NT2/D1 (cell line): ENCODE measurements at regions not wholly inside any gene's neighbourhood (a gene's known extent, or its start where the extent isn't known, plus 50 kb on each side); places are given as distances from the start of the nearest gene placed in this dataset.
"Not testable (repeated sequence)": the region's sequence is repeated elsewhere in the genome, so short reads cannot be mapped to it uniquely, and the experiment has no call there.

ENCODE experiments used
- DNase-seq: peaks from one replicate; pipeline ENCODE4 v3.0.0-alpha.2; 2011; ENCODE audit warnings: low read depth, low spot score
- H3K27me3 ChIP-seq: 2 replicates; pipeline ENCODE4 v1.6.0; 2011; ENCODE audit warnings: mild to moderate bottlenecking; ENCODE audit not compliant: insufficient read length, insufficient read depth
- H3K36me3 ChIP-seq: 2 replicates; pipeline ENCODE4 v1.6.1; 2011; ENCODE audit warnings: mild to moderate bottlenecking, low read length, mixed read lengths; ENCODE audit not compliant: insufficient read depth, insufficient read length
- H3K4me1 ChIP-seq: 2 replicates; pipeline ENCODE4 v1.5.1; 2011; ENCODE audit not compliant: insufficient read depth, insufficient read length
- H3K4me3 ChIP-seq: 2 replicates; pipeline ENCODE4 v1.5.1; 2011; ENCODE audit warnings: low read depth; ENCODE audit not compliant: insufficient read length
- H3K9ac ChIP-seq: 2 replicates; pipeline ENCODE4 v1.6.0; 2011; ENCODE audit warnings: low read depth; ENCODE audit not compliant: insufficient read length
- H3K9me3 ChIP-seq: 2 replicates; pipeline ENCODE4 v1.5.1; 2011; ENCODE audit warnings: mild to moderate bottlenecking, low read length; ENCODE audit not compliant: insufficient read depth
- SUZ12 ChIP-seq: IDR thresholded peaks from 2 replicates; pipeline ENCODE4 v1.6.1; 2011; ENCODE audit not compliant: insufficient read length, insufficient read depth; ENCODE audit errors: extremely low read depth
- YY1 ChIP-seq: IDR thresholded peaks from 2 replicates; pipeline ENCODE4 v1.6.1; 2011; ENCODE audit not compliant: insufficient read length, insufficient read depth
- ZNF274 ChIP-seq: IDR thresholded peaks from 2 replicates; pipeline ENCODE4 v1.6.1; 2011; ENCODE audit warnings: mild to moderate bottlenecking, low read depth, low read length

DNA sequence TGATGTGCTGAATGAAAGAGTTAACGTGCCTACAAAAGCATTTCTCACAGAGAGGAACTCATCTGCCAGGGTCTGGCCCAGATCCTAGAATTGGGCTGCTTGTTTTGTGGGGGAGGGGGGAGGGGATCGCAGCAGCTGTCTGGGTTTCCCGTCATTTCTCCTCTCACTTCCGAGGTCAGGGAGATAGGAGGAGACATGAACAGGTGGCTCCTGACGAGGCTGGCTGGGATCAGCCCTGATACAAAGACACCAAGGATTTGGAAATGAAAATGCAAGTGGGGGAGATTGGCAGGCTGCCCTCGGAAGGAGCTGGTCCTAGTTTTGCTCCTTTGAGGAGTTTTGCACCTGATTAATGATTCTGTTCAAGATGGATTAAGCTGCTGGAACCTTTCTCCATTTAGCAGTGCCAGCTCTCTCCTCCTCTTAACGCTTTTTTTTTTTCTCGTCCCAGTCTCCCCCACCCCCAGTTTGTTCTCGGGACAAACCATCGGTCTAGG, 86.8 kb upstream of the KMT2C start:
- H3K27me3 ChIP-seq: no peaks in the 10 kb centered on the region
- DNase-seq: no peak
- H3K4me1 ChIP-seq: peaks cover 7% of the 10 kb centered on the region
- no peak overlapping the region for H3K4me3 ChIP-seq
- H3K36me3 ChIP-seq: no peaks in the 10 kb centered on the region
- peaks cover 12% of the 10 kb centered on the region for H3K9me3 ChIP-seq
- no peak overlapping the region for H3K9ac ChIP-seq
- TF ChIP-seq YY1: no peak
- no peak for TF ChIP-seq SUZ12
- TF ChIP-seq ZNF274: no peak

DNA sequence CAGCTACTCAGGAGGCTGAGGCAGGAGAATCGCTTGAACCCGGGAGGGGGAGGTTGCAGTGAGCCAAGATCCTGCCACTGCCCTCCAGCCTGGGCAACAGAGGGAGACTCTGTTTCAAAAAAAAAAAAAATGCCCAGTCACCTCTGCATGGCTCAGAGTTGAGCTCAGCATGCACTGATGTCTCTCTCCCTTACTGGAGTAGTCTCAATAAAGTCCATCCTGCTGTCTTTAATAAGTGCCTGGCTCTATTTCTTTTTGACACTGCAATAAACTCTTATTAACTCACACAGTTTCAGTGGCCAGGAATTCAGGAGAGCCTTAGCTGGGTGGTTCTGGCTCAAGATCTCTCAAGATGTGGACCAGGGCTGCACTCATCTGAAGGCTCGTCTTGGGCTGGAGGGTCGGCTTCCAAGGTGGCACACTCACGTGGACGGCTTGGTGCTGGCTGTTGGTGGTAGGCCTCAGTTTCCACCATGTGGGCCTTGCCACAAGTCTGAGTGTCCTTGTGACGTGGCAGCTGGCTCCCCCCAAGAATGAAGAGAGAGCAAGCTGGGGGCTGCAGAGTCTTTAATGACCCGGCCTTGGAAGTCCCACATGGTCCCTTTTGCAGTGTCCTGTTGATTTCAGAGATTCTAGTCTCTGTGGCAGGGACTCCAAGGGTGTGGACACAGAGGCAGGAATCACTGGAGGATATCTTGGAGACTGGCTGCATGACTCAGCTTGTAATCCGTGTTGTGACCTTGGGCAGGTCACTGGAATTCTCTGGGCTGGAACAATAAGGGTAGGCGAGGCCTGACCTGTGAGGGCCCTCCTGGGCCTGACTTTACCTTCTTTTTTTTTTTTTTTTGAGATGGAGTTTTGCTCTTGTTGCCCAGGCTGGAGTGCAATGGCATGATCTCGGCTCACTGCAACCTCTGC, 85.9 kb upstream of the KMT2C start:
- peaks cover 7% of the 10 kb centered on the region for H3K4me1 ChIP-seq
- no peak for DNase-seq
- no peak overlapping the region for H3K4me3 ChIP-seq
- H3K27me3 ChIP-seq: no peaks in the 10 kb centered on the region
- peaks cover 12% of the 10 kb centered on the region for H3K9me3 ChIP-seq
- H3K36me3 ChIP-seq: no peaks in the 10 kb centered on the region
- H3K9ac ChIP-seq: no peak overlapping the region
- TF ChIP-seq ZNF274 (no peak), SUZ12 (no peak), YY1 (no peak)

DNA sequence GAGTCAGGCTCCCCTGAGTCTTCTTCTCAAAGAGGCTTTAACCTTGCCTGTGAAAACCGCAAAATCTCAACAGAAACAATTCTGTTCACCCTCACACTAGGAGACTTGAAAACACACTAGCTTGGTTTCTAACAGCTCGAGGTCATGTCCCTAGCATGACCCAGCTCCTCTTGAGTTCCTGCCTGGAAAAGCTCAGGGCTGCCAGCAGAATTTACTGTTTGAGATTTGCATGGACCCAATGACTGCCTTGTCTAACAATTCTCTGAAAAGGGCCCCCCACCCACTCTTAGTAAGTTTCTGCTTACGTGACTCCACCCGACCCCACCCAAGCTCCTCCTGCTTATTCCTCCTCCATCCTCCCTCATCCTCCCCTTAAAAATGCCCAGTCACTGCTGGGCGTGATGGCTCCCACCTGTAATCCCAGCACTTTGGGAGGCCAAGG, 85.1 kb upstream of the KMT2C start:
- Histone ChIP-seq H3K4me1 (peaks cover 7% of the 10 kb centered on the region), H3K4me3 (no peak overlapping the region), H3K27me3 (no peaks in the 10 kb centered on the region), H3K36me3 (no peaks in the 10 kb centered on the region), H3K9me3 (peaks cover 12% of the 10 kb centered on the region), H3K9ac (no peak overlapping the region)
- no peak for TF ChIP-seq SUZ12
- TF ChIP-seq YY1: no peak
- no peak for TF ChIP-seq ZNF274
- DNase-seq: no peak

DNA sequence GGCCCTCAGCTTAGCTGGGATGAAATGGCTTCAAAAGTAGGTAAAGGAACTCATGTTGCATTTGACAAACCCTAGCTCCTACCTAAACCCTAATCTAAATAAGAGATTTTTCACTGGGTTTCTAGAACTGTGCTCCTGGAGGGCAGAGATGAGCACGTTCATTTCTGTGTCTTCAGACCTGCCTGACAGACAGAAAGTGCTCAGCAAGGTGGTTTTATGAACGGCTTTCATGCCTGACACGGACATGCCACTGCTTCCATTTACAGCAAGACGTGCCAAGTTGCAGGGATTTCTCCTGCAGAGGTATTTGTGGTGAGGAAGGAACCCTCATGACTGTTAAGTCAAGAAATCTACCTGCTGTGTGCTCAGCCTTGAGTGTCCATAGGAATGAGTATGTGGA, 83.5 kb upstream of the KMT2C start:
- no peak overlapping the region for H3K4me3 ChIP-seq
- H3K9me3 ChIP-seq: peaks cover 12% of the 10 kb centered on the region
- no peaks in the 10 kb centered on the region for H3K36me3 ChIP-seq
- TF ChIP-seq SUZ12 (no peak), ZNF274 (no peak), YY1 (no peak)
- no peak overlapping the region for H3K9ac ChIP-seq
- no peaks in the 10 kb centered on the region for H3K27me3 ChIP-seq
- DNase-seq: no peak
- H3K4me1 ChIP-seq: peaks cover 7% of the 10 kb centered on the region

DNA sequence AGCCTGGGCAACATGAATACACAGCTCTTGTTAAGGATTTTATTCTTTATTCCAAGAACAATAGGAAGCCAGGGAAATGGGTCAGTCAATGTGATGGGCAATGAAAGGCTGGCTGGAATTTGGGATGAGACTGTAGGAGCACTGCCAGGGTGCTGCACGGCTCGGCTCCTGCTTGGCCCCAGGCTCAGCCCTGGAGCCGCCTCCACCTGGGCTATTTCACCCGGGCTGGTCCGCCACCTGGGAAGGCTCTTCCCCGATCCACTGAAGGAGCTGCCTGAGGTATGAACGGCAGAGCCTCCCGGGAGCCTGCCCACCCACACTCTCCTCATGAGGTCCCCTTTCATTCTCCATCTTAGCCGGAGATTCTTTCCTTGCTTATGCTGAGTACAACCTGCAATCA, 80.4 kb upstream of the KMT2C start:
- H3K36me3 ChIP-seq: no peaks in the 10 kb centered on the region
- DNase-seq: no peak

DNA sequence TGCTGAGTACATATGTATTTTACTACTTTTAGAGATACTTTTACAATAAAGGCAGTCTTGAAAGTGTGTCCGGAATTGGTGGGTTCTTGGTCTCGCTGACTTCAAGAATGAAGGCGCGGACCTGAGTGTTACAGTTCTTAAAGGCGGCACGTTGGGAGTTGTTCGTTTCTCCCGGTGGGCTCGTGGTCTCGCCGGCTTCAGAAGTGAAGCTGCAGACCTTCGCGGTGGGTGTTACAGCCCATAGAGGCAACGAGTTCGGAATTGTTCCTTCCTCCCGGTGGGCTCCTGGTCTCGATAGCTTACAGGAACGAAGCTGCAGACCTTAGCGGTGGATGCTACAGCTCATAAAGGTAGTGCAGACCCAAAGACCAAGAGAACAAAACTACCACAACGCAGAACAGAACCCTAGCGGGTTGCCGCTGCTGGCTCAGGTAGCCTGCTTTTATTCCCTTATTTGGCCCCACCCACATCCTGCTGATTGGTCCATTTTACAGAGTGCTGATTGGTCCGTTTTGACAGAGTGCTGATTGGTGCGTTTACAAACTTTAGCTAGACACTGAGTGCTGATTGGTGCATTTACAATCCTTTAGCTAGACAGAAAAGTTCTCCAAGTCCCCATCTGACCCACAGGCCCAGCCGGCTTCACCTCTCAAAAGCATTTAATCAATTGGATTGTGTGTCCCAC, 79.6 kb upstream of the KMT2C start:
- not testable (repeated sequence) for H3K27me3 ChIP-seq, H3K36me3 ChIP-seq, H3K4me3 ChIP-seq, H3K9ac ChIP-seq, DNase-seq, H3K4me1 ChIP-seq
- H3K9me3 ChIP-seq: peaks cover 12% of the 10 kb centered on the region

More for the DNA sequence above, 80.4 kb upstream of the KMT2C start:
- TF ChIP-seq YY1 (no peak), ZNF274 (no peak), SUZ12 (no peak)
- Histone ChIP-seq H3K27me3 (no peaks in the 10 kb centered on the region), H3K4me3 (no peak overlapping the region), H3K9me3 (peaks cover 12% of the 10 kb centered on the region), H3K4me1 (no peaks in the 10 kb centered on the region), H3K9ac (no peak overlapping the region)

DNA sequence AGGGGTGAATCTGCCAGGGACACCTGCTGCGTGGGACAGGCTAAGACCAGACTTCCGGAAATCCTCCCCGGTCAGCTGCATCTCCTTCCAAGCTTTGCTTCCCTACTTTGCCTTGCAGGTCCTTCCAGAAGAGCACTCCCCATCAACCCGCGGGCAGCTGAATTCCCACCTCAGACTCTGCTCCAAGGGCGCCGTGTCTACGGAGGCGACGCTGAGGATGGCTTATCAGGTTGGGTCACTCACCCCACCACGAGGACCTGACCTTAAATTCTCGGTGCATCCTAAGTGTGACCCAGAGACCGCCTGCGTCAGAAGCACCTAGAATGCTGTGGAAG, 78.9 kb upstream of the KMT2C start:
- DNase-seq: no peak
- no peaks in the 10 kb centered on the region for H3K27me3 ChIP-seq
- TF ChIP-seq ZNF274: no peak
- TF ChIP-seq YY1: no peak
- TF ChIP-seq SUZ12: no peak
- H3K9ac ChIP-seq: no peak overlapping the region
- H3K36me3 ChIP-seq: no peaks in the 10 kb centered on the region
- H3K4me1 ChIP-seq: no peaks in the 10 kb centered on the region
- peaks cover 12% of the 10 kb centered on the region for H3K9me3 ChIP-seq
- no peak overlapping the region for H3K4me3 ChIP-seq
